NCI-H774 (cell line): ENCODE measurements at regions not wholly inside any gene's neighbourhood (a gene's known extent, or its start where the extent isn't known, plus 50 kb on each side); places are given as distances from the start of the nearest gene placed in this dataset.

Source experiments
- DNase-seq: peaks from one replicate; lab custom pipeline; 2025; lab: John Stamatoyannopoulos, UW

- DNase-seq = no peak
These were observed 647.6 kb upstream of the PKDCC start for GRCh38 chr2:41400088-41400665.

- no peak for DNase-seq
These were observed 642.4 kb upstream of the PKDCC start for GRCh38 chr2:41405441-41405840.

GRCh38 chr2:41409328-41409727 lies 638.5 kb upstream of the PKDCC start:
- no peak for DNase-seq

- no peak for DNase-seq
These were observed 637.8 kb upstream of the PKDCC start for GRCh38 chr2:41410011-41410410.

GRCh38 chr2:41413813-41414485 lies 633.9 kb upstream of the PKDCC start:
- DNase-seq = no peak

- peak; percentile 40 for DNase-seq
These were observed 633.2 kb upstream of the PKDCC start for GRCh38 chr2:41414486-41415230.

GRCh38 chr2:41417511-41417910 lies 630.3 kb upstream of the PKDCC start:
- no peak for DNase-seq

- no peak for DNase-seq
These were observed 627.6 kb upstream of the PKDCC start for GRCh38 chr2:41420219-41420618.

- DNase-seq = no peak
These were observed 626.9 kb upstream of the PKDCC start for GRCh38 chr2:41420872-41421271.

- peak; percentile 40 for DNase-seq
These were observed 616.1 kb upstream of the PKDCC start for GRCh38 chr2:41431756-41432155.

- DNase-seq = no peak
These were observed 615.4 kb upstream of the PKDCC start for GRCh38 chr2:41432459-41432858.

- DNase-seq = no peak
These were observed 612.8 kb upstream of the PKDCC start for GRCh38 chr2:41434991-41435390.

- DNase-seq = no peak
These were observed 605.9 kb upstream of the PKDCC start for GRCh38 chr2:41441958-41442357.

GRCh38 chr2:41445865-41446264 lies 602.0 kb upstream of the PKDCC start:
- no peak for DNase-seq

- DNase-seq = no peak
These were observed 601.6 kb upstream of the PKDCC start for GRCh38 chr2:41446266-41446665.

- DNase-seq = no peak
These were observed 599.6 kb upstream of the PKDCC start for GRCh38 chr2:41448221-41448620.

- no peak for DNase-seq
These were observed 590.8 kb upstream of the PKDCC start for GRCh38 chr2:41457026-41457425.

- DNase-seq = no peak
These were observed 587.2 kb upstream of the PKDCC start for GRCh38 chr2:41460661-41461060.

- DNase-seq = no peak
These were observed 583.4 kb upstream of the PKDCC start for GRCh38 chr2:41464395-41464794.

GRCh38 chr2:41475959-41476358 lies 571.9 kb upstream of the PKDCC start:
- DNase-seq = no peak

- DNase-seq = no peak
These were observed 565.2 kb upstream of the PKDCC start for GRCh38 chr2:41482659-41483058.

- no peak for DNase-seq
These were observed 564.6 kb upstream of the PKDCC start for GRCh38 chr2:41483226-41483625.
